Uterus (tissue), 2 donors: ENCODE measurements at regions not wholly inside any gene's neighbourhood (a gene's known extent, or its start where the extent isn't known, plus 50 kb on each side); places are given as distances from the start of the nearest gene placed in this dataset.

ENCODE experiments used
- CTCF ChIP-seq, 4 experiments: fragments of 200-600 bp in 2 of 4; fragments of 450-650 bp in 2 of 4; sonication (generic) in 2 of 4; IDR thresholded peaks; one replicate each; pipeline ENCODE4 v1.5.1; 2016 to 2019; ENCODE audit warnings: antibody characterized with exemption in 4 of 4, mild to moderate bottlenecking in 2 of 4, moderate library complexity in 1 of 4
- POLR2A ChIP-seq, 2 donors: fragments of 450-650 bp; IDR thresholded peaks; one replicate each; pipeline ENCODE4 v1.6.1; 2016; ENCODE audit warnings: antibody characterized with exemption in 2 of 2, mild to moderate bottlenecking in 1 of 2, moderate library complexity in 1 of 2

- TF ChIP-seq CTCF (IDR thresholded peaks at IDR 0.05) (no peak), POLR2A (IDR thresholded peaks at IDR 0.05) (no peak)
These were observed 55.3 kb upstream of the GPR6 start for GRCh38 chr6:109922851-109923250.
